Lung microvascular endothelial cell (primary cell): ENCODE measurements at regions not wholly inside any gene's neighbourhood (a gene's known extent, or its start where the extent isn't known, plus 50 kb on each side); places are given as distances from the start of the nearest gene placed in this dataset.
"Not testable (repeated sequence)": the region's sequence is repeated elsewhere in the genome, so short reads cannot be mapped to it uniquely, and the experiment has no call there.

Experiments
- DNase-seq, 2 donors: peaks; one replicate each; pipeline versions ENCODE4 v3.0.0 to v3.0.0-alpha.2; 2010; ENCODE audit warnings: low read depth in 2 of 2

- DNase-seq: no peak
Observed at GRCh38 chr18:38263066-38263465, 697.5 kb upstream of the CELF4 start.

- DNase-seq: no peak
Observed at GRCh38 chr18:38262661-38263060, 697.1 kb upstream of the CELF4 start.

DNA sequence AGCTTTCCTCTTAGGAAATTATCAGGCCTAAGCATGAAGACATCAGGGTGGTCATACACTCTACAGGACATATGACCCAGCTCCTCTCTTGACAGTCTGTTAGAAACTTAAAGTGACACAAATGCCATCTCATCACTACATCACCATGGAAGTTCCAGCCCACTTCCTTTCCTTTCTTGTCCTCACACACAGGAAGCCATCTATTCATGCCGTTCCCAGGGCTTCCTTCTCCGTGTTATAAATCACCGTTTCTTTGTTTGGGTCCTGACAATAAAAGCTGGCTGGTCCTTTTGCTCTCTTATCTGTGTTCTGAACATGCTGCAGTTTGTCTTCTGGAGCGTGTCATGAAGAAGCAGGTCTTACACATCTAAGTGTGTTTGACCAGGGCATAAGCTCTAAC lies 692.1 kb upstream of the CELF4 start:
- no peak for DNase-seq

GRCh38 chr18:38256366-38256765 lies 690.8 kb upstream of the CELF4 start:
- DNase-seq: no peak

DNA sequence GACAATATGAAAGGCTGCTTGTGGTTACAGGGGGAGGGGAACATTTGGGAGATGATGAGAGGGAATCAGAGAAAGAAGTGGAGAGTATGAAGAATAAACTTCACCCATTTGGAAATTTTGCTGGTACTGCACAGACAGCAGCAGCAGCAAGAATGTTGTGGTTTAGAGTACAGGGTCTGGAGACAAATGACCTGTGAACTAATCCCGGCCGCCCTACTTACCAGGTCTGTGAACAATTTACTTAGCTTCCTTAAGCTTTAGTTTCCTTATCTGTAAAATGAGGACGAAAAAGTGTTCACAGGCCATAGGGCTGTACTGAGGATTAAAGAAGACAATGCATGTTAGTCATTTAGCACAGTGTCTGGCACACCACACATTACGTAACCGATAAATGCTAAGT lies 685.4 kb upstream of the CELF4 start:
- no peak for DNase-seq

DNA sequence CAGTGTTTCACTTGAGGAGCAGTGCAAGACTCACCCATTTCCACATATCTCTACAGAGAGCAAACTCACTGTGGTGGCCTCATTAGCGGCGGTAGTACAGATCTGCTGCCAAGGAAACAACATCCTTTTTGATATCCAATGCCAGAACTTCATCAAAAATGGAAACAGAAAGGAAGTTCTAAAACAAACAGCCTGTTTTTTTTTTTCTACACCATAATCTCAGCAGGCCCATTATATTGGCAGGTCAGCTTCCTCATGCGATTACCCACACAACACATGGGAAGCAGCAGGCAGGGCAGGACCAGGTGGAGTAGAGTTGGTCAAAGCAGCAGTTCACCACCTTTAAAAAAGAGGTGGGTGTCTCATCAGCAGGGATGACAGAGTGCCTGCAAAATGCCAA lies 678.9 kb upstream of the CELF4 start:
- no peak for DNase-seq

DNA sequence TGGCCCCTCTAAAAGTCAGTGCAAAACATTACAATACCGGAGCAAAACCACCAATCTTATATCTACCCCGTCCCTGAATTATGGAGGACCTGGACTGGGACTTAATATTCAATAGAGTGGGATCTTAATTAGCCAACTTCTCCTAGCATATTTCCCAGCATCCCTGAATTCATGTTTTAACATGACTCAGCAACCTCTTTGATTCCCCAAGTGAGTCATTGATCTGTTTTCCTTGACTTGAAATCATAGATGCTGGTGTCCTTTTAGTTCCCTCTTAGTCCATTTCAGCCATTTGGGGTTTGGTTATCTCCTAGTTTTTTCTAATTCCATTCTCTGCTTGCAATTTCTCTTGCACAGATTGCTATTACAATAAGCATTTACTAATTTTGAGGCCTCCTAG lies 677.7 kb upstream of the CELF4 start:
- no peak for DNase-seq

DNA sequence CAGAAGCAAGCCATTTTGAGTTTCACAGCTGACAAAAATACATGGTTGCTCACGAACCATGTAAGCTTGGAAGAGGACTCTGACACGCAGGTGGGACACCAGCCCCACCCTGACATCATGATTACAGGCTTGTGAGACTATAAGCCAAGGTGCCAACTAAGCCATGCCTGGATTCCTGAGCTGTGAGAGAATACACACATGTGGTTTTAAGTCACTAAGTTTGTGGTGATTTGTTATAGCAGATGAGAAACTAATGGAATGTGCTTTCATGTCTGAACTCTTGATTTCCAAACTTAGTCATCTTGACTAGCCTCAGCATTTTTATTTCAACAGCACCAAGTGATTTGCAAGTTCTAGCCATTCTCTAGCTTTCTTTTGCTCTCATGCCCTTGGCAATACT lies 676.1 kb upstream of the CELF4 start:
- no peak for DNase-seq

DNA sequence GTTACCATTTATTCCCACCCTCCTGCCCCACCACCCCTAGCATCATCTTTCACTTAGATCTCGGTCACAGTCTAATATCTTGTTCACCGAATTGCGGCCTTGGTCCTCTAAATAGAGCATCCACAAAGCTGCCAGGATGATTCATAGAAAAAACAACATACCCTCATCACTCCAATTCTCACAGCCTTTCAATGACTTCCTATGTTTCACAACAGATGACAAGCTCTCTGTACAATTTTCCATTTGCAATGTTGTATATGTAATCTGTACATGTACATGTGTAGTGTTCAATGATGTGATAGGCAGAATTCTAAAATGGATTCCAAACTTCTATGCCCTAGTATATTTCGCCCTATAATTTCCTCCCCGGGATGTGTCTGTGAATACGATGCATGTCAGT lies 675.6 kb upstream of the CELF4 start:
- no peak for DNase-seq

DNA sequence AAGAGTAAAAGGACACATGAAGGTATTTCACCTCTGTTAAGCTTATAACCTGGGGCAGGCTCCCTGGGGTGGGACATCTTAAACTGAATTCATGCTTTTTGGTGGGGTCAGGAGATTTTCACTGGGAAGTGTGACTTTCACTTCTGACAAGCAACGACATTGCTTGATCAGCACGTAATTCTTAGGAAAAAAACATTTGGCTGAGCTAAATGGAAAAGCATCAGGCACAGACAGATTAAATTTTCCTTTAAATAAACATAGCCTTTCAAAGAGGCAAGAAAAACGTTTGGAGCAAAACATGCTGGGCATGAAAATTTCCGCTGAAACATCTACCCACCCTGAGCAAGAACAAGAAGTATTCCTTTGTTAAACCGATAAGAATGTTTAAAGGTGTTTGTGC lies 674.0 kb upstream of the CELF4 start:
- DNase-seq: no peak

- no peak for DNase-seq
Observed at GRCh38 chr18:38237796-38238195, 672.2 kb upstream of the CELF4 start.

DNA sequence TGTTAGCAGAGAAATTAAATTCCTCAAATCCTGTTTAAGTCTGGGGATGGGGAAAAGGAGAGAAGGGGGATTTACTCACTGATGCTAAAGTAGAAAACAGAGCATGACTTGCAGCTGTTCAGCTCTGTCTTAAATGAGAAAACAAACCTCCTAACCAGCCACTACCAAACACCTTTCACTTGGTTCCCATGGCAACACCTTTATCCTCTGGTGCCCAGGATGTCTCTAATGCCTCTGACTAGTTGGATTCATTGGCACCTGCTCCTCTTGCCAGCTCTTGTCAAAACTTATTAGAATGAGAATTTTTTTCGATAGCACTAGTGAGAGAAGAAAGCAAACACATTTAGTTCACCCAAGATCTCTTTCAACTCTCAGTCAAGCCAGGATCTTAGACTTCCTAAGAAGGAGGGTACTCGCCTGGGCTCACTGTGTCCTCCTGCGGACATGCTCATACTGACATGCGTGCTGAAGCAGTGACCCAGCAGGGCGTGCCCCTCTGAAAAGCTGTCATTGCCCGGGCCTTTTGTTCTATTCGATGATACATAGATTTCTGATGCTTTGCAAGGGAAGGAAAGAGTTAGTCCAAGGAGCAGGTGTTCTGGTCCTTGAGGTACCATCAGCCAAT lies 656.0 kb upstream of the CELF4 start:
- no peak for DNase-seq

DNA sequence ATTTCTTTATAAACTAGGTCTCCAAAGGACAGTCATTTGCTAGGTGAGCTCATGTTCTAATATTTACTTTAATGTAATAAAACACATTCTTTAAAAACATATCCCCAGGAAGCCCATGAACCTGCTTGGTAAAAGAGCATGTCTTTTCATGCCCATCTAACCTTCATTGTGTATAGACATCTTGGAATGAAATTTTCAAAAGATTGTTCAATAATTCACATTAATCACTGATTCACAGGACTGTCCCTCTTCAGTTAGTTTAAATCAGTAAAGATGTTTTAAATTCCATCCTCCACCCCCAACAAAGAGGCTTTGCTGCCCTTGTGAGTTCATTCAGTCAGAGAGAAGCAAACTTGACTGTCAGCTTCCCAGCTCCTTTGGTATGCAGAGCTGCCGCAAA lies 633.4 kb upstream of the CELF4 start:
- no peak for DNase-seq

GRCh38 chr18:38198526-38198925 lies 632.9 kb upstream of the CELF4 start:
- no peak for DNase-seq

- no peak for DNase-seq
Observed at GRCh38 chr18:38186491-38186890, 620.9 kb upstream of the CELF4 start.

GRCh38 chr18:38174594-38174993 lies 609.0 kb upstream of the CELF4 start:
- DNase-seq: no peak

- no peak for DNase-seq
Observed at GRCh38 chr18:38174173-38174572, 608.6 kb upstream of the CELF4 start.

- DNase-seq: no peak
Observed at GRCh38 chr18:38170845-38171244, 605.2 kb upstream of the CELF4 start.

- no peak for DNase-seq
Observed at GRCh38 chr18:38167623-38168022, 602.0 kb upstream of the CELF4 start.

- DNase-seq: not testable (repeated sequence)
Observed at GRCh38 chr18:38153116-38153515, 587.5 kb upstream of the CELF4 start.

DNA sequence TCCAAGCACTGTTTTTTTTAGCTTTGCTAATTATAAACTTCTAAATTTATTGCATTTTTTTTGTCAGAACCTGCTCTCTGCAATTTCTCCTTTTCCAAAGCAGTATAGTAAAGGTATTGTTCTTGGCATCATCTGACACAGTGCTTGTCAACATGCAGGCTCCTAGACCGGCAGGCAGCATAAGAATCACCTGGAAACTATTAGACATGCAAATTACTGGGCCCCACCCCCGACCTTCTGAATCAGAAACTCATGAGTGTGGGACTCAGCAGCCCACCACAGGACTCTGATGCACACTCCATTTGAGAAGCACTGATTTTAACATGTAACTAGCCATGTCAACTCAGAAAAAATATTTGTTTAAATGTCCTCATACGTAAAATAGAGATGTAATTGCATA lies 551.1 kb upstream of the CELF4 start:
- no peak for DNase-seq

DNA sequence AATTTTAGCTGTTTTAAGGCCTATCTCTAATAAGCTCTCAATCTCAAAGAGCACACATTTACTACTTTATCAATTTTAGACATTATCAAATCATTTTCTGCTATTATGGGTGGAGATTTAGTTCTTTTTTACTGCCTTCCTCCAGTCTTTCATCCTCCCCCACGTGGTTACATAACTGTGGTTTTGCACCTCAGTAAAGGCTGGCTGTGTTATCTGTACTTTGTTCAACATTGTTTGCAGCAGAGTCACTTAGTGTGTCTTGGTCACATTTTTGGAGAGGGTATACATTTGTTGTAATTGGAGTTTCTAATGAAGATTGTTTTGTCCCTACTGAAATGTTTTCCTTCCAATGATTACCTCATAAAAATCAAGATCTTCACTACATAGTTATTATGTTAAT lies 549.6 kb upstream of the CELF4 start:
- DNase-seq: no peak

DNA sequence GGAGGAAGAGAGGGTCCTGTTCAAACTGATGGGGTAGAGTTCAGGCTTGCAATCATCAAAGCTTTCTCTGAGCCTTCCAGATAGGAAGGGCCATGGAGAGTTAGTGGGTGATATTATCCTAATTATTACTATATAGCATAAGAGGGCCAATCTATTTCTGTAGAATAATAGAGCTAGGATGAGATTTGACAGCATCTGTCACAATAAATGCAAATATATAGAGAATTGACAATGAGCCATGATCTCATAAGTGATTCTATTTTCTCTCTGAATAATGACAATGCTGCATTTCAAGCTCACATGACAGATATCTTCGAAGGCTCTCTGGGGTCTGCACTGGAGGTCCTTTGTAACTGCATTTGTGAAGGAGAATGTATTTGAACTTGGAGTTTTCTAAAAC lies 521.9 kb upstream of the CELF4 start:
- no peak for DNase-seq

DNA sequence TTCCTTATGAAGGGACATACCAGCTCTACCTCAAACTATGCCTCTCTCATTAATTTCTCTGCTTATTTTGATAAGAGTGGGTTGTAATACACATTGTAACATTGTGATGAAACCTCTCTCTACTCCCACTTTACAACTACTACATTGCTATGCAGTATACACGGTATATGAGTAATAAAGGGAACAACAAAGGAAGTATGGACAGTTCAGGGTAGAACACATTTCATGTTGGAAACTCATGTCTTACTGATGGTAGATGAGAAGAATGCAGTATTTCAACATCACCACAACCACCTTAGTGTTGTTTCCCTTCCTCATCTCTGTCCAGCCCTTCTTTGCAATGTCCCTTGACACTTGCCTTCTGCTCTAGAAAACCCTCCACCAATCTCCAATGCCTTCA lies 515.9 kb upstream of the CELF4 start:
- no peak for DNase-seq
